Lung (tissue), 11 donors: ENCODE measurements at regions not wholly inside any gene's neighbourhood (a gene's known extent, or its start where the extent isn't known, plus 50 kb on each side); places are given as distances from the start of the nearest gene placed in this dataset.
"Not testable (repeated sequence)": the region's sequence is repeated elsewhere in the genome, so short reads cannot be mapped to it uniquely, and the experiment has no call there.

Source experiments
- ATAC-seq: fragments of 200-7000 bp; cut with Tn5 transposase; one replicate; pipeline ENCODE4 v1.9.1; 2020; ENCODE audit warnings: moderate number of reproducible peaks; ENCODE audit not compliant: insufficient read depth, low FRiP score
- DNase-seq, 3 donors: peaks; one replicate each; pipeline ENCODE4 v3.0.0-alpha.2; 2013 to 2017
- H3K27ac ChIP-seq, 2 donors: one replicate each; pipeline ENCODE4 v1.5.1; 2013; ENCODE audit warnings: mild to moderate bottlenecking in 2 of 2, moderate library complexity in 2 of 2, control low read depth in 1 of 2, inconsistent platforms in 1 of 2, low read depth in 1 of 2, low read length in 1 of 2
- H3K27me3 ChIP-seq, 3 donors: one replicate each; pipeline ENCODE4 v1.5.1; 2013; ENCODE audit warnings: low read length in 2 of 3; ENCODE audit not compliant: control insufficient read depth in 3 of 3, insufficient read depth in 3 of 3
- H3K36me3 ChIP-seq, 4 donors: one replicate each; pipeline ENCODE4 v1.5.1; 2013; ENCODE audit warnings: low read length in 4 of 4, mild to moderate bottlenecking in 1 of 4, moderate library complexity in 1 of 4; ENCODE audit not compliant: control insufficient read depth in 4 of 4, insufficient read depth in 4 of 4
- H3K4me1 ChIP-seq, 5 donors: one replicate each; pipeline ENCODE4 v1.5.1; 2013; ENCODE audit warnings: low read length in 5 of 5, mild to moderate bottlenecking in 2 of 5, moderate library complexity in 1 of 5; ENCODE audit not compliant: control insufficient read depth in 5 of 5, insufficient read depth in 5 of 5
- H3K4me3 ChIP-seq: one replicate; pipeline ENCODE4 v1.5.1; 2013; ENCODE audit warnings: mild to moderate bottlenecking, control low read depth, moderate library complexity
- H3K9ac ChIP-seq, 2 donors: one replicate each; pipeline ENCODE4 v1.5.1; 2013; ENCODE audit warnings: low read length in 2 of 2, control low read depth in 1 of 2; ENCODE audit not compliant: insufficient read depth in 1 of 2
- H3K9me3 ChIP-seq, 4 donors: one replicate each; pipeline ENCODE4 v1.5.1; 2013; ENCODE audit warnings: low read length in 3 of 4, mild to moderate bottlenecking in 1 of 4, moderate library complexity in 1 of 4; ENCODE audit not compliant: control insufficient read depth in 4 of 4, insufficient read depth in 3 of 4
- WGBS, 2 donors: extraction: QIAGEN DNeasy Blood & Tissue Kit; methylation state at CpG; one replicate each; pipeline ENCODE4 v1.1.7; 2013; 5-methylcytosine and 5-hydroxymethylcytosine counted together
- TF ChIP-seq, protein P1 (sequence below): IDR thresholded peaks from 2 replicates; pipeline ENCODE4 v1.5.1; 2012; ENCODE audit warnings: mild to moderate bottlenecking; ENCODE audit errors: control extremely low read depth, extremely low read depth
- donor health status: control.
- donor health status: control.
- donor health status: Bipolar disorder and iron deficiency.
- donor health status: healthy.
- donor health status: DM: yes; HTN: yes; CAD: no.

DNA sequence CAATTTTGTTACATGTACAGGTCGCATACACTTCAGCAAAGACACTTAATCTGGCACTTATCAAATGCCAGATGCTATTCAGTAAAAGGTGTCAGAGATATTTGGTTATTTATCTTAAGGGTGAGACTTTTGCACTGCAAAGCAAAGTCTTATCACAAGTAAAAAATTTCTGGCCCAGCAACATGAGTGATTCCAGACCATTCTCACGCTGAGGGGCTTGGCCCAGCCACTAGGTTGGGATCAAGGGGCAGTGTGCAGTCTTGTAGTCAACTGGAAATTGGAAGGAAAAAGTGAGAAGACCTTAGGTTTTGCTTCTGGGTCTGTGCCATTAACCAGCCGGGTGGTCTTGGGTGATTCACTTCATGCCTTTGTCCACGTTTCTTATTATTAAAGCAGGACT is 181.6 kb downstream of the RNF144A start:
- H3K9ac ChIP-seq: no peak overlapping the region
- H3K36me3 ChIP-seq: no peaks in the 10 kb centered on the region
- DNase-seq: no peak
- TF ChIP-seq, protein P1, sequence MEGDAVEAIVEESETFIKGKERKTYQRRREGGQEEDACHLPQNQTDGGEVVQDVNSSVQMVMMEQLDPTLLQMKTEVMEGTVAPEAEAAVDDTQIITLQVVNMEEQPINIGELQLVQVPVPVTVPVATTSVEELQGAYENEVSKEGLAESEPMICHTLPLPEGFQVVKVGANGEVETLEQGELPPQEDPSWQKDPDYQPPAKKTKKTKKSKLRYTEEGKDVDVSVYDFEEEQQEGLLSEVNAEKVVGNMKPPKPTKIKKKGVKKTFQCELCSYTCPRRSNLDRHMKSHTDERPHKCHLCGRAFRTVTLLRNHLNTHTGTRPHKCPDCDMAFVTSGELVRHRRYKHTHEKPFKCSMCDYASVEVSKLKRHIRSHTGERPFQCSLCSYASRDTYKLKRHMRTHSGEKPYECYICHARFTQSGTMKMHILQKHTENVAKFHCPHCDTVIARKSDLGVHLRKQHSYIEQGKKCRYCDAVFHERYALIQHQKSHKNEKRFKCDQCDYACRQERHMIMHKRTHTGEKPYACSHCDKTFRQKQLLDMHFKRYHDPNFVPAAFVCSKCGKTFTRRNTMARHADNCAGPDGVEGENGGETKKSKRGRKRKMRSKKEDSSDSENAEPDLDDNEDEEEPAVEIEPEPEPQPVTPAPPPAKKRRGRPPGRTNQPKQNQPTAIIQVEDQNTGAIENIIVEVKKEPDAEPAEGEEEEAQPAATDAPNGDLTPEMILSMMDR: no peak
- peaks cover 0 to 3% (median 2%) of the 10 kb centered on the region in 5 donors for H3K4me1 ChIP-seq
- no peaks in the 10 kb centered on the region for H3K9me3 ChIP-seq
- ATAC-seq: no peak
- no peak overlapping the region for H3K4me3 ChIP-seq
- 90 to 92% methylated on average over 4 of the region's 4 CpGs for WGBS, 2 donors
- H3K27me3 ChIP-seq: no peaks in the 10 kb centered on the region
- H3K27ac ChIP-seq: no peak overlapping the region

GRCh38 chr2:7099687-7100086 is 182.5 kb downstream of the RNF144A start:
- not testable (repeated sequence) for ATAC-seq, H3K36me3 ChIP-seq, H3K27ac ChIP-seq, H3K4me1 ChIP-seq, H3K27me3 ChIP-seq, H3K9me3 ChIP-seq, H3K4me3 ChIP-seq, H3K9ac ChIP-seq, DNase-seq
- 74 to 79% methylated on average over 4 of the region's 4 CpGs for WGBS, 2 donors

DNA sequence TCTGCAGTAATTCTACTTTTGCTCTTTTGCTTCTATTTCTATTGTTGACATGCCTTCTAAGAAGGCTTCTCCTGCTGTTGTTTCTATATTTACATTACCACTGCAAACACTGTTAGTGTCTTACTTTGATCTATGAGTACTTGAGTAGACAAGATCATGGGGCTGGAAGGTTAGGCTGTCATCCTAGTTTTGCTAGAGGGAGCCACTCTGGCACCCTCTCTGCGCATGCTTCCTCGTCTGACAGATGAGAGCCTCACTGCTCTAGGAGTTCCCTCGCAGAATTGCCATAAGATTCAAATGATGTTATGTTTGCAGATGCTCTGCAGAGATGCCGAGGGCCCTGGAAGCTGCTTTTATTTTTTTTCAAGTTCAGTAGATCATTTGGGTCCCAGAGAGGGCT is 185.6 kb downstream of the RNF144A start:
- Histone ChIP-seq H3K9me3 (no peaks in the 10 kb centered on the region), H3K4me1 (no peaks in the 10 kb centered on the region), H3K27me3 (no peaks in the 10 kb centered on the region), H3K4me3 (no peak overlapping the region), H3K36me3 (no peaks in the 10 kb centered on the region), H3K9ac (no peak overlapping the region), H3K27ac (no peak overlapping the region)
- ATAC-seq (no peak), DNase-seq (no peak)
- TF ChIP-seq, protein P1: no peak
- 93 to 95% methylated on average over 4 of the region's 4 CpGs for WGBS, 2 donors

GRCh38 chr2:7108792-7109532 is 191.8 kb downstream of the RNF144A start:
- H3K9ac ChIP-seq: no peak overlapping the region
- H3K27ac ChIP-seq: no peak overlapping the region
- no peak for DNase-seq
- H3K9me3 ChIP-seq: no peaks in the 10 kb centered on the region
- ATAC-seq: no peak
- TF ChIP-seq, protein P1: no peak
- WGBS, 2 donors: 75 to 84% methylated on average over 13 of the region's 13 CpGs
- no peak overlapping the region for H3K4me3 ChIP-seq
- no peaks in the 10 kb centered on the region for H3K36me3 ChIP-seq
- H3K27me3 ChIP-seq: no peaks in the 10 kb centered on the region
- H3K4me1 ChIP-seq: no peaks in the 10 kb centered on the region
